Left lobe of liver (tissue), 2 donors: ENCODE measurements at regions not wholly inside any gene's neighbourhood (a gene's known extent, or its start where the extent isn't known, plus 50 kb on each side); places are given as distances from the start of the nearest gene placed in this dataset.
"Not testable (repeated sequence)": the region's sequence is repeated elsewhere in the genome, so short reads cannot be mapped to it uniquely, and the experiment has no call there.

Source experiments
- ATAC-seq: fragments of 200-7000 bp; cut with Tn5 transposase; one replicate; pipeline ENCODE4 v1.9.1; 2020; ENCODE audit warnings: mild to moderate bottlenecking, moderate library complexity
- DNase-seq: peaks from one replicate; pipeline ENCODE4 v3.0.0-alpha.2; 2020; ENCODE audit warnings: low spot score
- donor health status: DM: no; HTN: no; CAD: no; lungs with moderate emphysema.
- donor health status: DM: no; HTN: yes; CAD: no.

GRCh38 chr6:119446609-119447008, 97.0 kb upstream of the MAN1A1 start:
- no peak for ATAC-seq
- no peak for DNase-seq

GRCh38 chr6:119446115-119446554, 96.6 kb upstream of the MAN1A1 start:
- ATAC-seq (no peak), DNase-seq (no peak)

GRCh38 chr6:119445666-119446065, 96.1 kb upstream of the MAN1A1 start:
- DNase-seq, result no peak
- no peak for ATAC-seq

GRCh38 chr6:119444642-119445557, 95.3 kb upstream of the MAN1A1 start:
- no peak for ATAC-seq

GRCh38 chr6:119443993-119444641, 94.6 kb upstream of the MAN1A1 start:
- no peak for ATAC-seq
- no peak for DNase-seq

More at GRCh38 chr6:119444642-119445557, 95.3 kb upstream of the MAN1A1 start:
- DNase-seq, result no peak

GRCh38 chr6:119442776-119443184, 93.2 kb upstream of the MAN1A1 start:
- DNase-seq (no peak), ATAC-seq (no peak)

GRCh38 chr6:119440953-119441352, 91.4 kb upstream of the MAN1A1 start:
- ATAC-seq (no peak), DNase-seq (no peak)

- ATAC-seq, result no peak
- no peak for DNase-seq
Measured at GRCh38 chr6:119436583-119436982, 87.0 kb upstream of the MAN1A1 start.

- no peak for DNase-seq
- no peak for ATAC-seq
Measured at GRCh38 chr6:119431799-119432198, 82.2 kb upstream of the MAN1A1 start.

- no peak for DNase-seq
- no peak for ATAC-seq
Measured at GRCh38 chr6:119430805-119431204, 81.2 kb upstream of the MAN1A1 start.

GRCh38 chr6:119428633-119429032, 79.1 kb upstream of the MAN1A1 start:
- no peak for DNase-seq
- no peak for ATAC-seq

GRCh38 chr6:119426619-119427018, 77.1 kb upstream of the MAN1A1 start:
- ATAC-seq, result no peak
- DNase-seq, result no peak

- ATAC-seq, result no peak
- DNase-seq, result no peak
Measured at GRCh38 chr6:119423996-119424395, 74.4 kb upstream of the MAN1A1 start.

- ATAC-seq, DNase-seq: not testable (repeated sequence)
Measured at GRCh38 chr6:119418084-119418483, 68.5 kb upstream of the MAN1A1 start.

- ATAC-seq (no peak), DNase-seq (no peak)
Measured at GRCh38 chr6:119407156-119407555, 57.6 kb upstream of the MAN1A1 start.

- DNase-seq, ATAC-seq: not testable (repeated sequence)
Measured at GRCh38 chr6:119405114-119405513, 55.6 kb upstream of the MAN1A1 start.
